ENCODE measurements at regions not wholly inside any gene's neighbourhood (a gene's known extent, or its start where the extent isn't known, plus 50 kb on each side); places are given as distances from the start of the nearest gene placed in this dataset.
"Not testable (repeated sequence)": the region's sequence is repeated elsewhere in the genome, so short reads cannot be mapped to it uniquely, and the experiment has no call there.

DNA sequence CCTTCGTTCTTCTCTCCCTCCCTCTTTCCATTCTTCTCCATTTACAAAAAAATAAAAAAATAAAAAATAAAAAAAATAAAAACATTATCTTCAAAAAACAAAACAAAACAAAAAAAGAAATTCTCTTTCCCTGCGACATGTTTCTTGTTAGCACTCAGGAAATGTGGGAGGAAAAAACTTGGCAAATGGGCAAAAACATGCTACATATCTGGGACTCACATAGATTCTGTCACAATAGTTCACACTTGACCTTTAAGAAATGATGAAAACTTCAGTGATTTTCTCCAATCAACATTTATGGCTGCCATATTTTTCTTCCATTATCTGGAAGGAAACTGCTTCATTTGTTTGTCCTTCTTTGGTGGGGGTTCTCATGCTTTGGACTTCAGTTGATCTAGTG is 109.3 kb downstream of the PRKAB2 start:
- H3K9me3 ChIP-seq = no peaks in the 10 kb centered on the region

DNA sequence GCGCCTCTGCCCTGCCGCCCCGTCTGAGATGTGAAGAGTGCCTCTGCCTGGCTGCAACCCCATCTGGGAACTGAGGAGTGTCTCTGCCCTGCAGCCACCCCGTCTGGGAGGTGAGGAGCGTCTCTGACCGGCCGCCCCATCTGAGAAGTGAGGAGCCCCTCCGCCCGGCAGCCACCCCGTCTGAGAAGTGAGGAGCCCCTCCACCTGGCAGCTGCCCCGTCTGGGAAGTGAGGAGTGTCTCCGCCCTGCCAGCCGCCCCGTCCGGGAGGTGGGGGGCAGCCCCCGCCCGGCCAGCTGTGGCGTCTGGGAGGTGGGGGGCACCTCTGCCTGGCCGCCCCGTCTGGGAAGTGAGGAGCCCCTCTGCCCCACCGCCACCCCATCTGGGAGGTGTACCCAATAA is 110.4 kb downstream of the PRKAB2 start:
- H3K4me3 ChIP-seq; H3K9me3 ChIP-seq; H3K27me3 ChIP-seq; intact Hi-C loops (cut with DNase I); H3K36me3 ChIP-seq; DNase-seq (ENCODE audit: extremely low spot score in 2 of 2); H3K27ac ChIP-seq; H3K4me1 ChIP-seq: not testable (repeated sequence)

More for the DNA sequence above, 109.3 kb downstream of the PRKAB2 start:
- intact Hi-C loops (cut with DNase I) = no loop called here
- no peak for DNase-seq (ENCODE audit: extremely low spot score in 2 of 2)
- Histone ChIP-seq H3K27me3 (no peaks in the 10 kb centered on the region), H3K36me3 (no peaks in the 10 kb centered on the region), H3K27ac (no peak overlapping the region), H3K4me1 (no peaks in the 10 kb centered on the region), H3K4me3 (no peak overlapping the region)
- TF ChIP-seq POLR2AphosphoS5 (IDR thresholded peaks at IDR 0.05; ENCODE audit: insufficient read depth in 1 of 2, low read depth in 1 of 2) = no peak
- TF ChIP-seq, protein P1, sequence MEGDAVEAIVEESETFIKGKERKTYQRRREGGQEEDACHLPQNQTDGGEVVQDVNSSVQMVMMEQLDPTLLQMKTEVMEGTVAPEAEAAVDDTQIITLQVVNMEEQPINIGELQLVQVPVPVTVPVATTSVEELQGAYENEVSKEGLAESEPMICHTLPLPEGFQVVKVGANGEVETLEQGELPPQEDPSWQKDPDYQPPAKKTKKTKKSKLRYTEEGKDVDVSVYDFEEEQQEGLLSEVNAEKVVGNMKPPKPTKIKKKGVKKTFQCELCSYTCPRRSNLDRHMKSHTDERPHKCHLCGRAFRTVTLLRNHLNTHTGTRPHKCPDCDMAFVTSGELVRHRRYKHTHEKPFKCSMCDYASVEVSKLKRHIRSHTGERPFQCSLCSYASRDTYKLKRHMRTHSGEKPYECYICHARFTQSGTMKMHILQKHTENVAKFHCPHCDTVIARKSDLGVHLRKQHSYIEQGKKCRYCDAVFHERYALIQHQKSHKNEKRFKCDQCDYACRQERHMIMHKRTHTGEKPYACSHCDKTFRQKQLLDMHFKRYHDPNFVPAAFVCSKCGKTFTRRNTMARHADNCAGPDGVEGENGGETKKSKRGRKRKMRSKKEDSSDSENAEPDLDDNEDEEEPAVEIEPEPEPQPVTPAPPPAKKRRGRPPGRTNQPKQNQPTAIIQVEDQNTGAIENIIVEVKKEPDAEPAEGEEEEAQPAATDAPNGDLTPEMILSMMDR (IDR thresholded peaks at IDR 0.05) = no peak
- TF ChIP-seq POLR2A (IDR thresholded peaks at IDR 0.05) = no peak

DNA sequence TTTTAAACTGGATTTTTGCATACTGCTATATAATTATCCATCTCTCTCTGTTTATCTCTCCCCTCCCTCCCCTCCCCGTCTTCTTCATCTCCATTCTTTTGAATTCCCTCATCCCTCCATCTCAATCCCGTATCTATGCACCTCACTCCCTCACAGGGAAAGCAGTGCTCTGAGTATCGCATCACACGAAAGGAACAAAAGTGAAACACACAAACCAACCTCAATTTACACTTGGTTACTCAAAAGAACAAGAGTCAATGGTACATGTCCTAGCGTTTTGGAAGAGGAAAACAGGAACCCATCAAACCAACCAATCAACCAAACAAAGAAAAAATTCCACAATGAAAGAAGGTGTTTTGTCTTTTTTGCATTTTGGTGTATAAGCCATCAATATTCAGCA is 115.1 kb downstream of the NBPF12 start:
- H3K4me1 ChIP-seq = no peaks in the 10 kb centered on the region
- H3K4me3 ChIP-seq = no peak overlapping the region
- DNase-seq (ENCODE audit: extremely low spot score in 2 of 2) = no peak
- no peak overlapping the region for H3K27ac ChIP-seq
- H3K36me3 ChIP-seq = no peaks in the 10 kb centered on the region
- TF ChIP-seq, protein P1 (IDR thresholded peaks at IDR 0.05) = no peak
- TF ChIP-seq POLR2AphosphoS5 (IDR thresholded peaks at IDR 0.05; ENCODE audit: insufficient read depth in 1 of 2, low read depth in 1 of 2) (no peak), POLR2A (IDR thresholded peaks at IDR 0.05) (no peak)
- H3K27me3 ChIP-seq = no peaks in the 10 kb centered on the region
- no peaks in the 10 kb centered on the region for H3K9me3 ChIP-seq
- intact Hi-C loops (cut with DNase I) = no loop called here

DNA sequence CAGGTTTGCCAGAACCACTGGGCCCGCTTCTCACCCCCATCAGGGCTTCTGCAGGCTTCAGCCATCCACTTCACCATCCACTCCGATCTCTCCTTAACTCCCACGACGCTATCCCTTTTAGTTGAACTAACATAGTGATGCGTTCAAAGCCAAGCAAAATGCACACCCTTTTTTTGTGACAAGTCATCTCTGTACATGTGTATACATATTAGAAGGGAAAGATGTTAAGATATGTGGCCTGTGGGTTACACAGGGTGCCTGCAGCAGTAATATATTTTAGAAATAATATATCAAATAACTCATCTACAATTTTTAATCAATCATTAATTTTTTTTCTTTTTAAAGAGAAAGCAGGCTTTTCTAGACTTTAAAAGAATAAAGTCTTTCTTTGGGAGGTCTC is 114.6 kb downstream of the NBPF12 start:
- no peaks in the 10 kb centered on the region for H3K4me1 ChIP-seq
- DNase-seq (ENCODE audit: extremely low spot score in 2 of 2) = no peak
- TF ChIP-seq, protein P1 (IDR thresholded peaks at IDR 0.05) = no peak
- TF ChIP-seq POLR2A (IDR thresholded peaks at IDR 0.05) (no peak), POLR2AphosphoS5 (IDR thresholded peaks at IDR 0.05; ENCODE audit: insufficient read depth in 1 of 2, low read depth in 1 of 2) (no peak)
- H3K36me3 ChIP-seq = no peaks in the 10 kb centered on the region
- H3K27ac ChIP-seq = no peak overlapping the region
- H3K4me3 ChIP-seq = no peak overlapping the region
- no peaks in the 10 kb centered on the region for H3K27me3 ChIP-seq
- H3K9me3 ChIP-seq = no peaks in the 10 kb centered on the region
- intact Hi-C loops (cut with DNase I) = no loop called here

DNA sequence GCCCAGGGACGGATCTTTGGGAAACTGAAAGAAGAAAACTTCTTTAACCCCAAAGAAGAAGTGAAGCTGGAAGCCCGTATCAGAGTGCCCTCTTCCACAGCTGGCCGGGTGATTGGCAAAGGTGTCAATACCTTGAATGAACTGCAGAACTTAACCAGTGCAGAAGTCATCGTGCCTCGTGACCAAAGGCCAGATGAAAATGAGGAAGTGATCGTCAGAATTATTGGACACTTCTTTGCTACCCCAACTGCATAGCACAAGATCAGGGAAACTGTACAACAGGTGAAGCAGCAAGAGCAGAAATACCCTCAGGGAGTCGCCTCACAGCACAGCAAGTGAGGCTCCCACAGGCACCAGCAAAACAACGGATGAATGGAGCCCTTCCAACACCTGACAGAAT is 114.0 kb downstream of the NBPF12 start:
- Histone ChIP-seq H3K4me1 (no peaks in the 10 kb centered on the region), H3K9me3 (no peaks in the 10 kb centered on the region), H3K27ac (no peak overlapping the region), H3K36me3 (no peaks in the 10 kb centered on the region), H3K4me3 (no peak overlapping the region), H3K27me3 (no peaks in the 10 kb centered on the region)
- intact Hi-C loops (cut with DNase I) = no loop called here
- TF ChIP-seq POLR2A (IDR thresholded peaks at IDR 0.05) = no peak
- no peak for TF ChIP-seq POLR2AphosphoS5 (IDR thresholded peaks at IDR 0.05; ENCODE audit: insufficient read depth in 1 of 2, low read depth in 1 of 2)
- TF ChIP-seq, protein P1 (IDR thresholded peaks at IDR 0.05) = no peak
- DNase-seq (ENCODE audit: extremely low spot score in 2 of 2) = no peak

DNA sequence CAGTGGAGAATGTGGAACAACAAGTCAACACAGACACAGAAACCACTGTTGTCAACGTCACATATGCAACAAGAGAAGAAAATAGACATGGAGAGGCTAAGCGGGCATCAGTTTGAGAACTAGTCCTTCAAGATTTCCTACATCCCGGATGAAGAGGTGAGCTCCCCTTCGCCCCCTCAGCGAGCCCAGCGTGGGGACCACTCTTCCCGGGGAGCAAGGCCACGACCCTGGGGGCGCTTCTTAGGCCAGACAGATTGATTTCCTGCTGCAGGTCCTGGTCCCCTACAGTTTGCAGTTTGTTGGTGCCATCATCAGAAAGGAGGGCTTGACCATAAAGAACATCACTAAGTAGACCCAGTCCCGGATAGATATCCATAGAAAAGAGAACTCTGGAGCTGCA is 113.0 kb downstream of the NBPF12 start:
- H3K9me3 ChIP-seq = no peaks in the 10 kb centered on the region
- no peak overlapping the region for H3K27ac ChIP-seq
- DNase-seq (ENCODE audit: extremely low spot score in 2 of 2) = no peak
- intact Hi-C loops (cut with DNase I) = no loop called here
- H3K4me1 ChIP-seq = no peaks in the 10 kb centered on the region
- no peak overlapping the region for H3K4me3 ChIP-seq
- no peak for TF ChIP-seq POLR2A (IDR thresholded peaks at IDR 0.05)
- TF ChIP-seq, protein P1 (IDR thresholded peaks at IDR 0.05) = no peak
- no peak for TF ChIP-seq POLR2AphosphoS5 (IDR thresholded peaks at IDR 0.05; ENCODE audit: insufficient read depth in 1 of 2, low read depth in 1 of 2)
- H3K27me3 ChIP-seq = no peaks in the 10 kb centered on the region
- no peaks in the 10 kb centered on the region for H3K36me3 ChIP-seq

Data from vagina (tissue), 2 donors.